Endothelial cell of umbilical vein (primary cell): ENCODE measurements at regions not wholly inside any gene's neighbourhood (a gene's known extent, or its start where the extent isn't known, plus 50 kb on each side); places are given as distances from the start of the nearest gene placed in this dataset.

Source experiments
- BruUV-seq: library from RNA; stranded (reverse); fragments of 400-500 nt; replicated peaks from 2 replicates; lab custom pipeline; 2021; lab: Mats Ljungman, UMichigan
- CTCF ChIA-PET: fragments of 300-600, 350-600 bp; sonication (Branson Sonifier 250); formaldehyde crosslinking; loops from one replicate; lab custom pipeline; 2021; ENCODE audit warnings: antibody characterized with exemption, inconsistent platforms; lab: Charles Lee
- POLR2A ChIA-PET: fragments of 300-600, 350-600 bp; sonication (Branson Sonifier 250); formaldehyde crosslinking; loops from one replicate; lab custom pipeline; 2021; ENCODE audit warnings: antibody characterized with exemption, inconsistent platforms; lab: Charles Lee
- DNase-seq: peaks from one replicate; pipeline ENCODE4 v3.0.0-alpha.2; 2011; ENCODE audit warnings: low read depth, low spot score
- FAIRE-seq: peaks from 2 replicates; lab custom pipeline; 2011; peaks lifted over from hg19 to GRCh38; lab: Jason Lieb, UNC
- H2AFZ ChIP-seq: 2 replicates; pipeline ENCODE4 v1.6.0; 2012; ENCODE audit warnings: low read depth, low read length, control low read depth, inconsistent platforms
- H3K27ac ChIP-seq: 2 replicates; pipeline ENCODE4 v1.5.1; 2011; ENCODE audit warnings: low read depth, mild to moderate bottlenecking, control low read depth, low read length, moderate library complexity; ENCODE audit not compliant: insufficient read depth
- H3K27me3 ChIP-seq, 2 experiments: 2 replicates each; pipeline versions ENCODE4 v1.6.0 to v1.6.1; 2011; ENCODE audit warnings: low read length in 2 of 2, mixed read lengths in 1 of 2; ENCODE audit not compliant: control insufficient read depth in 2 of 2, insufficient read depth in 2 of 2
- H3K36me3 ChIP-seq, 2 experiments: 2 replicates in 1 of 2; 3 replicates in 1 of 2; pipeline ENCODE4 v1.5.1; 2011; ENCODE audit warnings: low read length in 2 of 2, mild to moderate bottlenecking in 1 of 2, moderate library complexity in 1 of 2; ENCODE audit not compliant: control insufficient read depth in 2 of 2, insufficient read depth in 2 of 2; ENCODE audit errors: extremely low read depth in 1 of 2
- H3K4me1 ChIP-seq: 3 replicates; pipeline ENCODE4 v1.5.1; 2011; ENCODE audit warnings: mild to moderate bottlenecking, low read length; ENCODE audit not compliant: control insufficient read depth, insufficient read depth; ENCODE audit errors: extremely low read depth
- H3K4me2 ChIP-seq: 2 replicates; pipeline ENCODE4 v1.6.1; 2011; ENCODE audit warnings: low read length, control low read depth, mixed read lengths; ENCODE audit not compliant: insufficient read depth
- H3K4me3 ChIP-seq, 3 experiments: fragments of 200-600 bp in 1 of 3; sonication (generic), shearing (Covaris generic) in 1 of 3; replicated peaks in 1 of 3; 2 replicates each; pipeline ENCODE4 v1.5.1; 2011 to 2016; ENCODE audit warnings: control low read depth in 3 of 3, low read length in 3 of 3, mild to moderate bottlenecking in 2 of 3, inconsistent platforms in 1 of 3, low read depth in 1 of 3, moderate library complexity in 1 of 3; ENCODE audit not compliant: insufficient read depth in 1 of 3
- H3K79me2 ChIP-seq: 2 replicates; pipeline ENCODE4 v1.6.0; 2012; ENCODE audit warnings: low read length, inconsistent platforms; ENCODE audit not compliant: control insufficient read depth, insufficient read depth
- H3K9ac ChIP-seq: replicated peaks from 2 replicates; pipeline ENCODE3; 2011; ENCODE audit warnings: low read length, control low read depth; ENCODE audit not compliant: insufficient read depth; ENCODE audit errors: extremely low read depth
- H3K9me1 ChIP-seq: replicated peaks from 3 replicates; pipeline ENCODE4 v1.6.0; 2011; ENCODE audit warnings: mild to moderate bottlenecking, low read length; ENCODE audit not compliant: control insufficient read depth, insufficient read depth; ENCODE audit errors: extremely low read depth
- H3K9me3 ChIP-seq: replicated peaks from 2 replicates; pipeline ENCODE4 v1.5.1; 2012; ENCODE audit warnings: low read length, inconsistent platforms; ENCODE audit not compliant: control insufficient read depth, insufficient read depth
- H4K20me1 ChIP-seq: replicated peaks from 2 replicates; pipeline ENCODE3; 2011; ENCODE audit warnings: mild to moderate bottlenecking, low read length; ENCODE audit not compliant: control insufficient read depth, insufficient read depth; ENCODE audit errors: extremely low read depth
- EZH2 ChIP-seq: IDR thresholded peaks from 2 replicates; pipeline ENCODE4 v1.6.1; 2012; ENCODE audit warnings: borderline replicate concordance, low read depth, mild to moderate bottlenecking, moderate library complexity, low read length, inconsistent platforms; ENCODE audit not compliant: severe bottlenecking
- FOS ChIP-seq: IDR thresholded peaks from 2 replicates; pipeline ENCODE4 v1.6.1; 2011; ENCODE audit warnings: mild to moderate bottlenecking, low read length, moderate library complexity, borderline replicate concordance; ENCODE audit not compliant: insufficient read depth
- GATA2 ChIP-seq: IDR thresholded peaks from 2 replicates; pipeline ENCODE4 v1.7.0; 2011; ENCODE audit warnings: low read depth, mild to moderate bottlenecking, moderate library complexity, mixed read lengths, low read length; ENCODE audit not compliant: insufficient read length, insufficient read depth
- JUN ChIP-seq: IDR thresholded peaks from 2 replicates; pipeline ENCODE4 v1.6.1; 2011; ENCODE audit warnings: borderline replicate concordance, low read depth; ENCODE audit not compliant: insufficient read length, insufficient read depth
- MYC ChIP-seq: IDR thresholded peaks from one replicate; pipeline ENCODE4 v1.6.1; 2011; ENCODE audit warnings: mild to moderate bottlenecking, low read depth, low read length
- POLR2A ChIP-seq: IDR thresholded peaks from 2 replicates; pipeline ENCODE4 v1.6.1; 2012; ENCODE audit warnings: low read depth, mild to moderate bottlenecking, control low read depth, low read length
- dilution Hi-C: fragments of 300-500 bp; cut with MboI; formaldehyde crosslinking; loops from one replicate; pipeline ENCODE4 v1.15.0; 2019; ENCODE audit warnings: low sequenced_read_pairs; ENCODE audit not compliant: extremely low pct_ligation_motif_present
- intact Hi-C: fragments of 100-400 bp; cut with micrococcal nuclease; formaldehyde crosslinking; loops from one replicate; pipeline ENCODE4 v1.10.0; 2022
- TF ChIP-seq, protein P1 (sequence below): IDR thresholded peaks from 2 replicates; pipeline ENCODE4 v1.6.1; 2011; ENCODE audit not compliant: insufficient read depth, insufficient read length
- TF ChIP-seq, protein P2 (sequence below), 2 donors: IDR thresholded peaks; 1 replicate in 1 of 2; 2 replicates in 1 of 2; pipeline ENCODE4 v1.5.1; 2011; ENCODE audit warnings: low read length in 2 of 2, mild to moderate bottlenecking in 2 of 2, moderate library complexity in 2 of 2, control low read depth in 1 of 2, inconsistent platforms in 1 of 2, low read depth in 1 of 2; ENCODE audit not compliant: insufficient read depth in 1 of 2; ENCODE audit errors: extremely low read depth in 1 of 2

DNA sequence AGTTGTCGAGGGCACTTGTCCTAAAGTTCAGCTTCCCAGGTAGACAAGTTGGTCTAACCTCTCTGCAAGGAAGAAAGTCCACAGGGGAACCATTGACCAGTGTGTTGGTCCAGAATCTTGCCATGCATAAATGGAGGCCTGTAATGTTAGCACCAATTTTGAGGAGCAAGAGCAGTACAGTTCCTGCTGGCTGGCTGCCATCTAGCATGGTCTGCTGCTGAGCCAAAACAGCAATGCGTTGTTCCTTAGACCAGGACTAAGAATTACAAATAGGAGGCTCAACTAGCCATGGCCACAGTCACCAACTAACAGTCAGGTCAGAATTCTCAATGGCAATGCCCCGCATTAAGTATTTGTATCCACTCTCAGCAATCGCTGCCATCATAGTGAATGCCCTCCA lies 72.8 kb upstream of the WIPF1 start:
- dilution Hi-C loops (no loop called here), intact Hi-C loops (no loop called here)
- H3K9ac ChIP-seq: no peak overlapping the region
- BruUV-seq: no TSS peak
- H2AFZ ChIP-seq: no peak overlapping the region
- CTCF ChIA-PET: interaction anchor here (2.3 kb wide), 1 partner anchor 12 kb away, joined by 6 read pairs; no protein-coding TSS in a partner anchor
- no peaks in the 10 kb centered on the region for H3K9me1 ChIP-seq
- H3K4me1 ChIP-seq: peaks cover 4% of the 10 kb centered on the region
- no peak overlapping the region for H3K4me2 ChIP-seq
- no peak for DNase-seq
- no peak for FAIRE-seq
- no peaks in the 10 kb centered on the region for H3K79me2 ChIP-seq
- no peaks in the 10 kb centered on the region for H3K9me3 ChIP-seq
- H4K20me1 ChIP-seq: no peaks in the 10 kb centered on the region
- H3K27me3 ChIP-seq: no peaks in the 10 kb centered on the region
- H3K36me3 ChIP-seq: peaks cover 0 to 2% of the 10 kb centered on the region in 2 experiments
- H3K27ac ChIP-seq: no peak overlapping the region
- H3K4me3 ChIP-seq: no peak overlapping the region
- no peak for TF ChIP-seq JUN
- TF ChIP-seq GATA2: no peak
- TF ChIP-seq MYC: no peak
- TF ChIP-seq, protein P1, sequence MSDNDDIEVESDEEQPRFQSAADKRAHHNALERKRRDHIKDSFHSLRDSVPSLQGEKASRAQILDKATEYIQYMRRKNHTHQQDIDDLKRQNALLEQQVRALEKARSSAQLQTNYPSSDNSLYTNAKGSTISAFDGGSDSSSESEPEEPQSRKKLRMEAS: no peak
- TF ChIP-seq POLR2A: no peak
- TF ChIP-seq FOS: no peak
- POLR2A ChIA-PET: no interaction called here

DNA sequence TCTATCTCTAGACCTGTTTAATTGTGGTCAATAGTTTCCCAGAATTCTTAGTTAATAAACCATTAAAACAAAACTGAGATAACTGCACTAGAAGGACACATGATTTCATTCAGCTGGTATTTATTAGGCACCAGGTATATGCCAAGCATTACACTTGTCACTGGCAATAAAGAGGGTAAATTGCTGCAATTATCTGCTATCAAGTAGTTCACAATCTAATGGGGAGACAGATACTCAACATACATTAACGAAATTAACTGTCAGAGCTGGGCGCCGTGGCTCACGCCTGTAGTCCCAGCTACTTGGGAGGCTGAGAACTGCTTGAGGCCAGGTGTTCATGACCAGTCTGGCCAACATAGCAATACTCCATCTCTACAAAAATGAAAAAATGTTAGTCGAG lies 71.7 kb upstream of the WIPF1 start:
- no peak overlapping the region for H3K9ac ChIP-seq
- H3K27me3 ChIP-seq: no peaks in the 10 kb centered on the region
- DNase-seq (no peak), FAIRE-seq (no peak)
- no peaks in the 10 kb centered on the region for H3K79me2 ChIP-seq
- dilution Hi-C loops (no loop called here), intact Hi-C loops (loop anchor here (5.0 kb wide), 1 partner anchor 42 kb away; no protein-coding TSS in a partner anchor)
- no peak overlapping the region for H2AFZ ChIP-seq
- peaks cover 0 to 2% of the 10 kb centered on the region in 2 experiments for H3K36me3 ChIP-seq
- no peak overlapping the region for H3K4me2 ChIP-seq
- H3K4me3 ChIP-seq: no peak overlapping the region
- TF ChIP-seq POLR2A (no peak), MYC (no peak), JUN (no peak), FOS (no peak), EZH2 (no peak), GATA2 (no peak)
- TF ChIP-seq, protein P2, sequence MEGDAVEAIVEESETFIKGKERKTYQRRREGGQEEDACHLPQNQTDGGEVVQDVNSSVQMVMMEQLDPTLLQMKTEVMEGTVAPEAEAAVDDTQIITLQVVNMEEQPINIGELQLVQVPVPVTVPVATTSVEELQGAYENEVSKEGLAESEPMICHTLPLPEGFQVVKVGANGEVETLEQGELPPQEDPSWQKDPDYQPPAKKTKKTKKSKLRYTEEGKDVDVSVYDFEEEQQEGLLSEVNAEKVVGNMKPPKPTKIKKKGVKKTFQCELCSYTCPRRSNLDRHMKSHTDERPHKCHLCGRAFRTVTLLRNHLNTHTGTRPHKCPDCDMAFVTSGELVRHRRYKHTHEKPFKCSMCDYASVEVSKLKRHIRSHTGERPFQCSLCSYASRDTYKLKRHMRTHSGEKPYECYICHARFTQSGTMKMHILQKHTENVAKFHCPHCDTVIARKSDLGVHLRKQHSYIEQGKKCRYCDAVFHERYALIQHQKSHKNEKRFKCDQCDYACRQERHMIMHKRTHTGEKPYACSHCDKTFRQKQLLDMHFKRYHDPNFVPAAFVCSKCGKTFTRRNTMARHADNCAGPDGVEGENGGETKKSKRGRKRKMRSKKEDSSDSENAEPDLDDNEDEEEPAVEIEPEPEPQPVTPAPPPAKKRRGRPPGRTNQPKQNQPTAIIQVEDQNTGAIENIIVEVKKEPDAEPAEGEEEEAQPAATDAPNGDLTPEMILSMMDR (IDR thresholded peaks at IDR 0.05; ENCODE audit: extremely low read depth in 1 of 2, insufficient read depth in 1 of 2, low read depth in 1 of 2, low read length in 2 of 2): no peak
- TF ChIP-seq, protein P1: no peak
- BruUV-seq: no TSS peak
- ChIA-PET CTCF (interaction anchor here (1.2 to 2.3 kb wide), 2 partner anchors 13 to 18 kb away, joined by 3 to 6 read pairs; no protein-coding TSS in a partner anchor), POLR2A (no interaction called here)
- no peak overlapping the region for H3K27ac ChIP-seq
- H3K9me1 ChIP-seq: no peaks in the 10 kb centered on the region
- H3K9me3 ChIP-seq: no peaks in the 10 kb centered on the region
- H3K4me1 ChIP-seq: peaks cover 4% of the 10 kb centered on the region
- H4K20me1 ChIP-seq: no peaks in the 10 kb centered on the region
